ENCODE measurements at regions not wholly inside any gene's neighbourhood (a gene's known extent, or its start where the extent isn't known, plus 50 kb on each side); places are given as distances from the start of the nearest gene placed in this dataset.
A peak's percentile ranks its signal among the peaks of the same experiment; 100 is the strongest.

- intact Hi-C loops (cut with DNase I; ENCODE audit: low total_unique reads) = no loop called here
- no peak for DNase-seq (ENCODE audit: low spot score in 2 of 2)
- 85 to 89% methylated on average over 4 of the region's 4 CpGs for WGBS, 2 donors
- no peak for TF ChIP-seq CTCF (IDR thresholded peaks at IDR 0.05)
- TF ChIP-seq POLR2A (IDR thresholded peaks at IDR 0.05) = no peak
- H3K4me3 ChIP-seq (ENCODE audit: low read depth, poor library complexity, severe bottlenecking) = no peak overlapping the region
These were observed 72.4 kb upstream of the TNFAIP3 start for GRCh38 chr6:137794516-137795201.

GRCh38 chr6:137795501-137795900 is 71.6 kb upstream of the TNFAIP3 start:
- DNase-seq (ENCODE audit: low spot score in 2 of 2) = no peak
- H3K4me3 ChIP-seq (ENCODE audit: low read depth, poor library complexity, severe bottlenecking) = no peak overlapping the region
- intact Hi-C loops (cut with DNase I; ENCODE audit: low total_unique reads) = no loop called here
- WGBS, 2 donors = 85 to 94% methylated on average over 3 of the region's 3 CpGs
- TF ChIP-seq POLR2A (IDR thresholded peaks at IDR 0.05) = no peak

DNA sequence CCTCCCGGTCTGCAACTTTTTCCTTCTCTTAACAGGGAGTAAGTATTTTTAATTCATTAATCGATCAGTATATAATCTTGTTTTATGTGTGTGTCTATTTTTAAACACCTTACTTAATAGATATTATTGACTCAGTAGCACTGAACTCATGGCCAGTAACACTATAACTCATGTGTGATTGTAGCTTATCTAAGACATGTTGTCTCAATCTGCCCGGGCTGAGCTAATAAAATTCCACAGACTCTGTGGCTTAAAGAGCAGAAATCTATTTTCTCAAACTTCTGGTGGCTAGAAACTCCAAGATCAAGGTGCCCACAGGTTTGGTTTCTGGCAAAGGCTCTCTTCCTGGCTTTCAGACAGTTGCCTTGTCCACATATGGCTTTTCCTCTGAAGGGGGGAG is 68.8 kb upstream of the TNFAIP3 start:
- no peak for DNase-seq (ENCODE audit: low spot score in 2 of 2)
- no peak overlapping the region for H3K4me3 ChIP-seq (ENCODE audit: low read depth, poor library complexity, severe bottlenecking)
- WGBS, 2 donors = 88 to 92% methylated on average over 3 of the region's 3 CpGs
- no peak for TF ChIP-seq CTCF (IDR thresholded peaks at IDR 0.05)
- TF ChIP-seq POLR2A (IDR thresholded peaks at IDR 0.05) = no peak
- intact Hi-C loops (cut with DNase I; ENCODE audit: low total_unique reads) = no loop called here

- TF ChIP-seq CTCF (IDR thresholded peaks at IDR 0.05) (no peak), POLR2A (IDR thresholded peaks at IDR 0.05) (no peak)
- intact Hi-C loops (cut with DNase I; ENCODE audit: low total_unique reads) = no loop called here
- WGBS, 2 donors = 89 to 96% methylated on average over 3 of the region's 3 CpGs
These were observed 68.2 kb upstream of the TNFAIP3 start for GRCh38 chr6:137798846-137799245.

DNA sequence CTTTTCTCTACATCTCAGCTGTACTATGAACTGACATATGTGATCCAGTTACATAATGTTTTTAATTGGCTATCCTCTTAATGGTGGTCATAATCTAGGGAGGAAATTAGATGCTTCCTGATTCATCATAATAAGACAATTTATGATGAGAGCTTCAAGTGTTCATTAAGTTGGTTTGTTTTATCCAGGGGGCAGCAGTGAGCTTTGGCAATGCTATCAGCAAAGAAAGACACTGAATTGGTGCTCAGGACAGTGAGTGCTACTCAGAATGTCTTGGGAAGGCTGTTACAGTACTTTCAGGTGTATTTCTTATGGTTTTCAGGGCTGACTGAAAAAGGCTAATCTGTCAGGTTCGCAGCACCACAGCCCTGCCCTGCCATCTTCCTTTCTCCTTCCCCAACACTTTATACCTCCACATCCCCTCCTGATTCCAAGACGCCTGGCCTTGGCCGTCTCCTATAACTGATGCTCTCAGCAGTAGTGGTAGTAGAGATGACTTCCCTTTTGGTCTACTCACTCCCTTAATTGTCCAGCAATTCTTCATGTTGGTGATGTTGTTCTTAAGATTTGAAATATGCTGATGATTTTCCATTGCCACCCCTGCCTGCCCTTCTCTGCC is 67.0 kb upstream of the TNFAIP3 start:
- no peak overlapping the region for H3K4me3 ChIP-seq (ENCODE audit: low read depth, poor library complexity, severe bottlenecking)
- intact Hi-C loops (cut with DNase I; ENCODE audit: low total_unique reads) = no loop called here
- TF ChIP-seq CTCF (IDR thresholded peaks at IDR 0.05) (no peak), POLR2A (IDR thresholded peaks at IDR 0.05) (no peak)
- DNase-seq (ENCODE audit: low spot score in 2 of 2) = peak in 1 of 2 donors; percentile 75
- 95 to 98% methylated on average over 3 of the region's 3 CpGs for WGBS, 2 donors

More at GRCh38 chr6:137798846-137799245, 68.2 kb upstream of the TNFAIP3 start:
- H3K4me3 ChIP-seq (ENCODE audit: low read depth, poor library complexity, severe bottlenecking) = no peak overlapping the region
- DNase-seq (ENCODE audit: low spot score in 2 of 2) = no peak

GRCh38 chr6:137800762-137801161 is 66.3 kb upstream of the TNFAIP3 start:
- intact Hi-C loops (cut with DNase I; ENCODE audit: low total_unique reads) = no loop called here
- no peak for TF ChIP-seq POLR2A (IDR thresholded peaks at IDR 0.05)
- TF ChIP-seq CTCF (IDR thresholded peaks at IDR 0.05) = no peak
- DNase-seq (ENCODE audit: low spot score in 2 of 2) = no peak
- WGBS, 2 donors = 93 to 94% methylated on average over 2 of the region's 2 CpGs
- no peak overlapping the region for H3K4me3 ChIP-seq (ENCODE audit: low read depth, poor library complexity, severe bottlenecking)

All from lower leg skin (tissue), 4 donors.